ENCODE measurements at regions not wholly inside any gene's neighbourhood (a gene's known extent, or its start where the extent isn't known, plus 50 kb on each side); places are given as distances from the start of the nearest gene placed in this dataset.

GRCh38 chr13:75170311-75170710 lies 311.7 kb downstream of the TBC1D4 start:
- H3K9me1 ChIP-seq (ENCODE audit: control insufficient read depth, insufficient read depth, low read length): no peaks in the 10 kb centered on the region
- H3K4me1 ChIP-seq (replicated peaks in 1 of 2; ENCODE audit: control insufficient read depth in 2 of 2, insufficient read depth in 2 of 2, low read length in 2 of 2): no peaks in the 10 kb centered on the region
- no TSS peak for BruUV-seq (replicated peaks)
- H3K27ac ChIP-seq (ENCODE audit: extremely low read depth, low read depth, low read length): no peak overlapping the region
- ATAC-seq (no peak), DNase-seq (ENCODE audit: extremely low read depth in 1 of 4, low spot score in 3 of 4) (no peak), FAIRE-seq (no peak)
- in situ Hi-C loops (cut with MboI) (no loop called here), intact Hi-C loops (cut with micrococcal nuclease) (no loop called here)
- H4K20me1 ChIP-seq (replicated peaks; ENCODE audit: control insufficient read depth, insufficient read depth, low read length): no peaks in the 10 kb centered on the region
- no peaks in the 10 kb centered on the region for H3K27me3 ChIP-seq (ENCODE audit: control insufficient read depth in 2 of 2, insufficient read depth in 2 of 2, low read length in 2 of 2)
- ChIA-PET CTCF (ENCODE audit: low intra/inter-chr PET ratio) (no interaction called here), POLR2A (no interaction called here)
- H2AFZ ChIP-seq (ENCODE audit: low read depth, low read length): no peak overlapping the region
- H3K9ac ChIP-seq (ENCODE audit: insufficient read depth in 1 of 2, low read depth in 2 of 2, low read length in 2 of 2): no peak overlapping the region
- no peaks in the 10 kb centered on the region for H3K36me3 ChIP-seq (ENCODE audit: control insufficient read depth, insufficient read depth, low read length)
- TF ChIP-seq ZNF609 (CRISPR knock-in tag; IDR thresholded peaks at IDR 0.05; ENCODE audit: borderline replicate concordance) (no peak), CEBPG (CRISPR knock-in tag; IDR thresholded peaks at IDR 0.05) (no peak), CEBPG (tag; conservative IDR thresholded peaks at IDR 0.05 in 1 of 2, IDR thresholded peaks at IDR 0.05 in 1 of 2) (no peak), ATF3 (IDR thresholded peaks at IDR 0.05) (no peak), ATF3 (CRISPR knock-in tag; conservative IDR thresholded peaks at IDR 0.05) (no peak), ZNF143 (CRISPR knock-in tag; IDR thresholded peaks at IDR 0.05) (no peak), MAFG (tag; conservative IDR thresholded peaks at IDR 0.05) (no peak)
- no peak overlapping the region for H3K4me2 ChIP-seq (ENCODE audit: insufficient read depth, low read length)
- WGBS (ENCODE audit: insufficient coverage, low coverage, missing lambda C conversion rate): 0% methylated on average over 3 of the region's 3 CpGs
- H3K79me2 ChIP-seq (ENCODE audit: control insufficient read depth, insufficient read depth, low read length): no peaks in the 10 kb centered on the region
- H3K4me3 ChIP-seq: no peak overlapping the region
- no peaks in the 10 kb centered on the region for H3K9me3 ChIP-seq (replicated peaks; ENCODE audit: control insufficient read depth, insufficient read depth, low read depth, low read length)

All from K562 (cell line).